PC-9 (cell line): ENCODE measurements at regions not wholly inside any gene's neighbourhood (a gene's known extent, or its start where the extent isn't known, plus 50 kb on each side); places are given as distances from the start of the nearest gene placed in this dataset.

Source experiments
- BruUV-seq: library from RNA; stranded (reverse); fragments of 400-500 nt; replicated peaks from 2 replicates; lab custom pipeline; 2021; lab: Mats Ljungman, UMichigan
- CTCF ChIA-PET: fragments of 300-600 bp; sonication (Branson Sonifier 250); formaldehyde crosslinking; loops from one replicate; lab custom pipeline; 2022; ENCODE audit warnings: antibody characterized with exemption; lab: Charles Lee
- POLR2A ChIA-PET: fragments of 300-600 bp; sonication (Branson Sonifier 250); formaldehyde crosslinking; loops from one replicate; lab custom pipeline; 2022; ENCODE audit warnings: antibody characterized with exemption; ENCODE audit not compliant: unreplicated experiment; lab: Charles Lee
- DNase-seq, 2 experiments: peaks; one replicate each; pipeline versions ENCODE4 v3.0.0 to v3.0.0-alpha.2; 2015 to 2022; ENCODE audit warnings: mixed read lengths in 1 of 2
- H2AFZ ChIP-seq: fragments of 200-600 bp; sonication (generic); 2 replicates; pipeline ENCODE4 v1.8.1; 2017; ENCODE audit warnings: antibody characterized with exemption
- H3F3A ChIP-seq: fragments of 200-600 bp; sonication (generic); 2 replicates; pipeline ENCODE4 v1.8.1; 2017; ENCODE audit warnings: antibody characterized with exemption, mild to moderate bottlenecking, low read depth; ENCODE audit not compliant: insufficient read depth
- H3K27ac ChIP-seq: fragments of 200-600 bp; sonication (generic); 2 replicates; pipeline ENCODE4 v1.6.1; 2016; ENCODE audit warnings: mixed run types
- H3K27me3 ChIP-seq: fragments of 200-600 bp; sonication (generic); 2 replicates; pipeline ENCODE4 v1.6.1; 2016; ENCODE audit warnings: low read depth, mixed run types; ENCODE audit not compliant: insufficient read depth
- H3K36me3 ChIP-seq: fragments of 200-600 bp; sonication (generic); 2 replicates; pipeline ENCODE4 v1.6.1; 2016; ENCODE audit warnings: low read depth, mixed run types
- H3K4me1 ChIP-seq: fragments of 200-600 bp; sonication (generic); replicated peaks from 2 replicates; pipeline ENCODE4 v1.6.1; 2016; ENCODE audit warnings: mixed run types; ENCODE audit not compliant: insufficient read depth
- H3K4me2 ChIP-seq: fragments of 200-600 bp; sonication (generic); 2 replicates; pipeline ENCODE4 v1.6.1; 2017; ENCODE audit warnings: mixed run types
- H3K4me3 ChIP-seq: fragments of 200-600 bp; sonication (generic); 2 replicates; pipeline ENCODE4 v1.6.1; 2016; ENCODE audit warnings: mixed run types
- H3K79me2 ChIP-seq: fragments of 200-600 bp; sonication (generic); 2 replicates; pipeline ENCODE4 v1.6.1; 2017; ENCODE audit warnings: low read depth, mixed run types
- H3K9me2 ChIP-seq: fragments of 200-600 bp; sonication (generic); 2 replicates; pipeline ENCODE4 v1.8.1; 2017; ENCODE audit warnings: mild to moderate bottlenecking; ENCODE audit not compliant: insufficient read depth
- H3K9me3 ChIP-seq: fragments of 200-600 bp; sonication (generic); 2 replicates; pipeline ENCODE4 v1.8.1; 2016; ENCODE audit warnings: low read depth; ENCODE audit not compliant: insufficient read depth
- H4K20me1 ChIP-seq: fragments of 200-600 bp; sonication (generic); 2 replicates; pipeline ENCODE4 v1.8.1; 2017; ENCODE audit not compliant: insufficient read depth
- CTCF ChIP-seq: fragments of 200-600 bp; sonication (generic); conservative IDR thresholded peaks from 2 replicates; pipeline ENCODE4 v1.6.1; 2017; ENCODE audit warnings: mixed run types, antibody characterized with exemption, mild to moderate bottlenecking, moderate library complexity
- EZH2 ChIP-seq: fragments of 200-600 bp; sonication (generic); IDR thresholded peaks from 2 replicates; pipeline ENCODE4 v1.8.0; 2017; ENCODE audit warnings: antibody characterized with exemption, low read depth
- intact Hi-C: fragments of 100-400 bp; cut with micrococcal nuclease; formaldehyde crosslinking; loops from one replicate; pipeline ENCODE4 v1.10.0; 2022; ENCODE audit not compliant: unreplicated experiment

- no peaks in the 10 kb centered on the region for H3K4me1 ChIP-seq
- H4K20me1 ChIP-seq, result no peaks in the 10 kb centered on the region
- H3K27me3 ChIP-seq, result no peaks in the 10 kb centered on the region
- TF ChIP-seq EZH2, result no peak
- TF ChIP-seq CTCF, result no peak
- no peaks in the 10 kb centered on the region for H3F3A ChIP-seq
- H3K9me3 ChIP-seq, result no peaks in the 10 kb centered on the region
- no peak for DNase-seq
- H3K4me3 ChIP-seq, result no peak overlapping the region
- no peak overlapping the region for H2AFZ ChIP-seq
- H3K4me2 ChIP-seq, result no peak overlapping the region
- CTCF ChIA-PET, result no interaction called here
- BruUV-seq, result no TSS peak
- POLR2A ChIA-PET, result no interaction called here
- no peaks in the 10 kb centered on the region for H3K36me3 ChIP-seq
- intact Hi-C loops, result no loop called here
- no peaks in the 10 kb centered on the region for H3K79me2 ChIP-seq
- H3K9me2 ChIP-seq, result peaks cover 5% of the 10 kb centered on the region; the same call in 1 of the 2 replicates
- no peak overlapping the region for H3K27ac ChIP-seq
These were observed 305.0 kb upstream of the POU3F2 start for GRCh38 chr6:98529364-98529763.

DNA sequence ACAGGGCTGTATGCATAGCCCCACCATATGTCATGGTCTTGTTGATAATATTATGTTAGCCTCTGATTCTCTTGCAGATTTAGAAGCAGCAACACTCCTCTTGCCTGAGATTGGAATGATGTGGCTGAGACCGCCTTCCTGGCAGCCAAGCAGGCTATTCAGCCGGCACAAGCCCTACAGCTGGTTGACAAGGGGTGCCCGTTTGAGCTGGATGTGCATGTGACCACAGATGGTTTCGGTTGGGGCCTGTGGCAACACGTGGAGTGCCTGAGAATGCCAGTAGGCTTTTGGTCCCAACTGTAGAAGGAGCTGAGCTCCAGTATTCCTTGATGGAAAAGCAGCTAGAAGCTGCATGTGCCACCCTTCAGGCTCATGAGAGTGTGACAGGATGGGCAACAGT is 303.6 kb upstream of the POU3F2 start:
- intact Hi-C loops, result no loop called here
- H3K4me2 ChIP-seq, result no peak overlapping the region
- DNase-seq, result no peak
- no peaks in the 10 kb centered on the region for H3F3A ChIP-seq
- H3K79me2 ChIP-seq, result no peaks in the 10 kb centered on the region
- H3K4me3 ChIP-seq, result no peak overlapping the region
- H3K9me2 ChIP-seq, result peaks cover 5% of the 10 kb centered on the region; the same call in 1 of the 2 replicates
- no peaks in the 10 kb centered on the region for H4K20me1 ChIP-seq
- no TSS peak for BruUV-seq
- ChIA-PET POLR2A (no interaction called here), CTCF (no interaction called here)
- no peaks in the 10 kb centered on the region for H3K27me3 ChIP-seq
- H3K9me3 ChIP-seq, result no peaks in the 10 kb centered on the region
- TF ChIP-seq CTCF (no peak), EZH2 (no peak)
- H2AFZ ChIP-seq, result no peak overlapping the region
- H3K36me3 ChIP-seq, result no peaks in the 10 kb centered on the region
- H3K4me1 ChIP-seq, result no peaks in the 10 kb centered on the region
- no peak overlapping the region for H3K27ac ChIP-seq

DNA sequence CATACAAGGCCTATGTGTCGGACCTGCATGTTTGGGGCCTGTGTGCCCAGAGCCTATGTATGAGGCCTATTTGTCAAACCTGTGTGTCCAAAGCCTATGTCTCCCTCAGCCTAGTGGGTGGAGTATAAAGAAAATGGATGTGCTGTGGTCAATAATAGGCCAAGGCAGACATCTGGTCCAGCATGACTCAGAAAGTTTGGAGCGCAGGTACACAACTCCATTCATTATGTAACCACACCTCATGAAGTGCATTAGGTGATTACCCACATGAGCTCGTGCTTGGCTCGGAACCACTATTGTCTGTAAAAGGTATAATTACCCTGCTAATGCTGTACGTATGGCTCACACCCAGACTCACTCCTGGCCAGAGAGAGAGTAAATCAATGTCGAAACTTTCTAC is 302.4 kb upstream of the POU3F2 start:
- no TSS peak for BruUV-seq
- no peaks in the 10 kb centered on the region for H3K27me3 ChIP-seq
- H3K4me3 ChIP-seq, result no peak overlapping the region
- ChIA-PET CTCF (no interaction called here), POLR2A (no interaction called here)
- no peaks in the 10 kb centered on the region for H3K79me2 ChIP-seq
- H3K27ac ChIP-seq, result no peak overlapping the region
- no peaks in the 10 kb centered on the region for H3F3A ChIP-seq
- no peaks in the 10 kb centered on the region for H3K9me3 ChIP-seq
- H3K36me3 ChIP-seq, result no peaks in the 10 kb centered on the region
- no peak overlapping the region for H3K4me2 ChIP-seq
- intact Hi-C loops, result no loop called here
- no peak for DNase-seq
- H3K9me2 ChIP-seq, result peaks cover 5% of the 10 kb centered on the region; the same call in 1 of the 2 replicates
- H3K4me1 ChIP-seq, result no peaks in the 10 kb centered on the region
- no peaks in the 10 kb centered on the region for H4K20me1 ChIP-seq
- TF ChIP-seq EZH2 (no peak), CTCF (no peak)
- H2AFZ ChIP-seq, result no peak overlapping the region
